WTC11 (cell line): ENCODE measurements at regions not wholly inside any gene's neighbourhood (a gene's known extent, or its start where the extent isn't known, plus 50 kb on each side); places are given as distances from the start of the nearest gene placed in this dataset.
"Not testable (repeated sequence)": the region's sequence is repeated elsewhere in the genome, so short reads cannot be mapped to it uniquely, and the experiment has no call there.

Experiments used
- ATAC-seq: fragments of 200-7000 bp; cut with Tn5 transposase; 2 replicates; pipeline ENCODE4 v1.10.0; 2021; ENCODE audit warnings: mild to moderate bottlenecking, moderate library complexity
- CTCF ChIA-PET: fragments of 300-600 bp; sonication (Branson Sonifier 250); formaldehyde crosslinking; loops from one replicate; lab custom pipeline; 2021; ENCODE audit warnings: antibody characterized with exemption; lab: Charles Lee
- POLR2A ChIA-PET: fragments of 350-600 bp; sonication (Branson Sonifier 250); formaldehyde crosslinking; loops from one replicate; lab custom pipeline; 2021; ENCODE audit warnings: antibody characterized with exemption; lab: Charles Lee
- DNase-seq: peaks from one replicate; pipeline ENCODE4 v3.0.0; 2021; ENCODE audit warnings: low spot score
- H3K27ac Mint-ChIP-seq: 2 replicates; pipeline ENCODE4 v1.8.0; 2021; ENCODE audit warnings: mixed read lengths
- H3K27me3 Mint-ChIP-seq: 2 replicates; pipeline ENCODE4 v1.8.0; 2021; ENCODE audit warnings: low read depth, mild to moderate bottlenecking, moderate library complexity, mixed read lengths
- H3K36me3 Mint-ChIP-seq: 2 replicates; pipeline ENCODE4 v1.8.0; 2021; ENCODE audit warnings: mixed read lengths
- H3K4me1 Mint-ChIP-seq: 2 replicates; pipeline ENCODE4 v1.8.0; 2022; ENCODE audit warnings: mixed read lengths
- H3K4me3 Mint-ChIP-seq: 2 replicates; pipeline ENCODE4 v1.8.0; 2021; ENCODE audit warnings: mild to moderate bottlenecking, moderate library complexity, mixed read lengths
- H3K9me3 Mint-ChIP-seq: 2 replicates; pipeline ENCODE4 v1.8.0; 2021; ENCODE audit warnings: mixed read lengths
- ATF1 ChIP-seq: sonication (generic); formaldehyde crosslinking; IDR thresholded peaks from 2 replicates; pipeline ENCODE4 v1.8.1; 2023; ENCODE audit warnings: mild to moderate bottlenecking, moderate library complexity, missing genetic modification reagents
- CREM ChIP-seq: sonication (generic); formaldehyde crosslinking; IDR thresholded peaks from 2 replicates; pipeline ENCODE4 v1.8.1; 2022; ENCODE audit warnings: mild to moderate bottlenecking, missing genetic modification reagents, moderate library complexity
- ELF4 ChIP-seq: sonication (generic); formaldehyde crosslinking; IDR thresholded peaks from 2 replicates; pipeline ENCODE4 v1.8.1; 2022; ENCODE audit warnings: low read depth, mild to moderate bottlenecking, moderate library complexity, missing genetic modification reagents
- EMX1 ChIP-seq: fragments of 250-450 bp; sonication (Bioruptor Pico); IDR thresholded peaks from 2 replicates; pipeline ENCODE4 v1.8.0; 2021; ENCODE audit warnings: mild to moderate bottlenecking
- ETV6 ChIP-seq: sonication (generic); formaldehyde crosslinking; IDR thresholded peaks from 2 replicates; pipeline ENCODE4 v1.8.1; 2022; ENCODE audit warnings: mild to moderate bottlenecking, missing genetic modification reagents
- FOXK1 ChIP-seq: sonication (generic); formaldehyde crosslinking; IDR thresholded peaks from 2 replicates; pipeline ENCODE4 v1.8.0; 2022; ENCODE audit warnings: mild to moderate bottlenecking, moderate library complexity, missing genetic modification reagents
- FOXP1 ChIP-seq: sonication (generic); formaldehyde crosslinking; IDR thresholded peaks from 2 replicates; pipeline ENCODE4 v1.8.0; 2022; ENCODE audit warnings: missing genetic modification reagents, mild to moderate bottlenecking, moderate library complexity, borderline replicate concordance
- GTF2I ChIP-seq: fragments of 250-450 bp; sonication (Bioruptor Pico); conservative IDR thresholded peaks from 2 replicates; pipeline ENCODE4 v1.4.0; 2021; ENCODE audit warnings: mild to moderate bottlenecking
- HMGA2 ChIP-seq: fragments of 250-450 bp; sonication (Bioruptor Pico); IDR thresholded peaks from 2 replicates; pipeline ENCODE4 v1.4.0; 2021; ENCODE audit warnings: mild to moderate bottlenecking, moderate library complexity
- JAZF1 ChIP-seq: fragments of 250-450 bp; sonication (Bioruptor Pico); IDR thresholded peaks from 2 replicates; pipeline ENCODE4 v1.9.0; 2021; ENCODE audit warnings: moderate library complexity, mild to moderate bottlenecking, inconsistent platforms
- OVOL2 ChIP-seq: fragments of 250-450 bp; sonication (Bioruptor Pico); IDR thresholded peaks from 2 replicates; pipeline ENCODE4 v1.9.0; 2021; ENCODE audit warnings: mild to moderate bottlenecking, borderline replicate concordance
- SMAD4 ChIP-seq: sonication (generic); formaldehyde crosslinking; IDR thresholded peaks from 2 replicates; pipeline ENCODE4 v1.8.0; 2022; ENCODE audit warnings: mild to moderate bottlenecking, missing genetic modification reagents
- SOX15 ChIP-seq: fragments of 250-450 bp; sonication (Bioruptor Pico); IDR thresholded peaks from 2 replicates; pipeline ENCODE4 v1.9.0; 2021; ENCODE audit warnings: mild to moderate bottlenecking
- ZBTB21 ChIP-seq: sonication (generic); formaldehyde crosslinking; IDR thresholded peaks from 2 replicates; pipeline ENCODE4 v1.8.1; 2023; ENCODE audit warnings: mild to moderate bottlenecking, missing genetic modification reagents, borderline replicate concordance
- ZNF121 ChIP-seq: sonication (generic); formaldehyde crosslinking; IDR thresholded peaks from 2 replicates; pipeline ENCODE4 v1.8.0; 2023; ENCODE audit warnings: missing genetic modification reagents
- TF ChIP-seq, protein P1 (sequence below): sonication (generic); formaldehyde crosslinking; IDR thresholded peaks from 2 replicates; pipeline ENCODE4 v1.8.0; 2023; ENCODE audit warnings: missing genetic modification reagents
- TF ChIP-seq, protein P2 (sequence below): fragments of 250-450 bp; sonication (Bioruptor Pico); IDR thresholded peaks from 2 replicates; pipeline ENCODE4 v1.8.0; 2021; ENCODE audit warnings: mild to moderate bottlenecking
- TF ChIP-seq, protein P3 (sequence below): fragments of 250-450 bp; sonication (Bioruptor Pico); IDR thresholded peaks from 2 replicates; pipeline ENCODE4 v1.9.0; 2021; ENCODE audit warnings: moderate library complexity, mild to moderate bottlenecking, inconsistent platforms, borderline replicate concordance
- TF ChIP-seq, protein P4 (sequence below): fragments of 250-450 bp; sonication (Bioruptor Pico); IDR thresholded peaks from 2 replicates; pipeline ENCODE4 v1.9.0; 2021; ENCODE audit warnings: mild to moderate bottlenecking
- TF ChIP-seq, protein P5 (sequence below): fragments of 250-450 bp; sonication (Bioruptor Pico); IDR thresholded peaks from 2 replicates; pipeline ENCODE4 v2.1.2; 2022; ENCODE audit warnings: mild to moderate bottlenecking, moderate library complexity
- TF ChIP-seq, protein P6 (sequence below): sonication (generic); formaldehyde crosslinking; conservative IDR thresholded peaks from 2 replicates; pipeline ENCODE4 v1.8.1; 2022; ENCODE audit warnings: mild to moderate bottlenecking, missing genetic modification reagents
- TF ChIP-seq, protein P7 (sequence below): sonication (generic); formaldehyde crosslinking; IDR thresholded peaks from 2 replicates; pipeline ENCODE4 v1.8.0; 2022; ENCODE audit warnings: mild to moderate bottlenecking, missing genetic modification reagents
- TF ChIP-seq, protein P8 (sequence below): sonication (generic); formaldehyde crosslinking; IDR thresholded peaks from 2 replicates; pipeline ENCODE4 v1.8.1; 2022; ENCODE audit warnings: mild to moderate bottlenecking, moderate library complexity, missing genetic modification reagents
- TF ChIP-seq, protein P9 (sequence below): sonication (generic); formaldehyde crosslinking; IDR thresholded peaks from 2 replicates; pipeline ENCODE4 v1.8.1; 2022; ENCODE audit warnings: low read depth, mild to moderate bottlenecking, moderate library complexity, missing genetic modification reagents, borderline replicate concordance

DNA sequence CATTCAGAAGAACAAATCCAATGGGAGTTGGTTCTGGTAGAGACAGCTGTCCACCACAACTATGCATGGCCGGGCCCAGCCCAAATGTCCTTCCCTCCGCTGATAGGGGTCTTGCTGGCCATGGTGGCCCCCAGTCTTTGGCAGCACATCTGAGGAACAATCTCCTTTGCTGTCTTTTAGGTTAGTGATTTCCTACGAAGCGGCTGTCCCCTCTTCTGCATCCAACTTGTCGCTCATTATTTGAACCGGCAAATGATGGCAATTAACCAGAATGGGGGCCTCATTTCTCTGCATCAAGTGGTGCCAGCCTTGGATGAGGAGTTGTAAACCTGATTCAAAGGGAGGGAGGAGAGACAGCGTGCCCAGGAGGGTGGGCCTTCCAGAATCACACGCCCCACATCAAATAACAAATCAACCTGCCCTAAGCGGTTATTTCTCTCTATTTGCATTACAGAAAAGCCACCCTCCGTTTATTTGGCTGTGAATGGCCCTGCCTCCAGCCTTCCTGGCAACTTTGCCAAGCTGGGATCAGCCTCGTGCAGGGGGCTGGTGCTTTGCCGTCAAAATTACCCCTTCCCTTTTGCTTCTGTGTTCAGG is 156.5 kb downstream of the RGS9 start (continued):
- TF ChIP-seq, protein P1, sequence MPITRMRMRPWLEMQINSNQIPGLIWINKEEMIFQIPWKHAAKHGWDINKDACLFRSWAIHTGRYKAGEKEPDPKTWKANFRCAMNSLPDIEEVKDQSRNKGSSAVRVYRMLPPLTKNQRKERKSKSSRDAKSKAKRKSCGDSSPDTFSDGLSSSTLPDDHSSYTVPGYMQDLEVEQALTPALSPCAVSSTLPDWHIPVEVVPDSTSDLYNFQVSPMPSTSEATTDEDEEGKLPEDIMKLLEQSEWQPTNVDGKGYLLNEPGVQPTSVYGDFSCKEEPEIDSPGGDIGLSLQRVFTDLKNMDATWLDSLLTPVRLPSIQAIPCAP (CRISPR knock-in tag), result no peak
- TF ChIP-seq, protein P2, sequence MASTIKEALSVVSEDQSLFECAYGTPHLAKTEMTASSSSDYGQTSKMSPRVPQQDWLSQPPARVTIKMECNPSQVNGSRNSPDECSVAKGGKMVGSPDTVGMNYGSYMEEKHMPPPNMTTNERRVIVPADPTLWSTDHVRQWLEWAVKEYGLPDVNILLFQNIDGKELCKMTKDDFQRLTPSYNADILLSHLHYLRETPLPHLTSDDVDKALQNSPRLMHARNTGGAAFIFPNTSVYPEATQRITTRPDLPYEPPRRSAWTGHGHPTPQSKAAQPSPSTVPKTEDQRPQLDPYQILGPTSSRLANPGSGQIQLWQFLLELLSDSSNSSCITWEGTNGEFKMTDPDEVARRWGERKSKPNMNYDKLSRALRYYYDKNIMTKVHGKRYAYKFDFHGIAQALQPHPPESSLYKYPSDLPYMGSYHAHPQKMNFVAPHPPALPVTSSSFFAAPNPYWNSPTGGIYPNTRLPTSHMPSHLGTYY (CRISPR knock-in tag), result no peak
- no peak for TF ChIP-seq FOXK1 (CRISPR knock-in tag)
- no peak for TF ChIP-seq ZBTB21 (CRISPR knock-in tag)
- TF ChIP-seq, protein P3, sequence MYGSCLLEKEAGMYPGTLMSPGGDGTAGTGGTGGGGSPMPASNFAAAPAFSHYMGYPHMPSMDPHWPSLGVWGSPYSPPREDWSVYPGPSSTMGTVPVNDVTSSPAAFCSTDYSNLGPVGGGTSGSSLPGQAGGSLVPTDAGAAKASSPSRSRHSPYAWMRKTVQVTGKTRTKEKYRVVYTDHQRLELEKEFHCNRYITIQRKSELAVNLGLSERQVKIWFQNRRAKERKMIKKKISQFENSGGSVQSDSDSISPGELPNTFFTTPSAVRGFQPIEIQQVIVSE (CRISPR knock-in tag), result no peak
- TF ChIP-seq, protein P4, sequence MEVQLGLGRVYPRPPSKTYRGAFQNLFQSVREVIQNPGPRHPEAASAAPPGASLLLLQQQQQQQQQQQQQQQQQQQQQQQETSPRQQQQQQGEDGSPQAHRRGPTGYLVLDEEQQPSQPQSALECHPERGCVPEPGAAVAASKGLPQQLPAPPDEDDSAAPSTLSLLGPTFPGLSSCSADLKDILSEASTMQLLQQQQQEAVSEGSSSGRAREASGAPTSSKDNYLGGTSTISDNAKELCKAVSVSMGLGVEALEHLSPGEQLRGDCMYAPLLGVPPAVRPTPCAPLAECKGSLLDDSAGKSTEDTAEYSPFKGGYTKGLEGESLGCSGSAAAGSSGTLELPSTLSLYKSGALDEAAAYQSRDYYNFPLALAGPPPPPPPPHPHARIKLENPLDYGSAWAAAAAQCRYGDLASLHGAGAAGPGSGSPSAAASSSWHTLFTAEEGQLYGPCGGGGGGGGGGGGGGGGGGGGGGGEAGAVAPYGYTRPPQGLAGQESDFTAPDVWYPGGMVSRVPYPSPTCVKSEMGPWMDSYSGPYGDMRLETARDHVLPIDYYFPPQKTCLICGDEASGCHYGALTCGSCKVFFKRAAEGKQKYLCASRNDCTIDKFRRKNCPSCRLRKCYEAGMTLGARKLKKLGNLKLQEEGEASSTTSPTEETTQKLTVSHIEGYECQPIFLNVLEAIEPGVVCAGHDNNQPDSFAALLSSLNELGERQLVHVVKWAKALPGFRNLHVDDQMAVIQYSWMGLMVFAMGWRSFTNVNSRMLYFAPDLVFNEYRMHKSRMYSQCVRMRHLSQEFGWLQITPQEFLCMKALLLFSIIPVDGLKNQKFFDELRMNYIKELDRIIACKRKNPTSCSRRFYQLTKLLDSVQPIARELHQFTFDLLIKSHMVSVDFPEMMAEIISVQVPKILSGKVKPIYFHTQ (CRISPR knock-in tag), result no peak
- no peak for TF ChIP-seq CREM (CRISPR knock-in tag)
- TF ChIP-seq, protein P5, sequence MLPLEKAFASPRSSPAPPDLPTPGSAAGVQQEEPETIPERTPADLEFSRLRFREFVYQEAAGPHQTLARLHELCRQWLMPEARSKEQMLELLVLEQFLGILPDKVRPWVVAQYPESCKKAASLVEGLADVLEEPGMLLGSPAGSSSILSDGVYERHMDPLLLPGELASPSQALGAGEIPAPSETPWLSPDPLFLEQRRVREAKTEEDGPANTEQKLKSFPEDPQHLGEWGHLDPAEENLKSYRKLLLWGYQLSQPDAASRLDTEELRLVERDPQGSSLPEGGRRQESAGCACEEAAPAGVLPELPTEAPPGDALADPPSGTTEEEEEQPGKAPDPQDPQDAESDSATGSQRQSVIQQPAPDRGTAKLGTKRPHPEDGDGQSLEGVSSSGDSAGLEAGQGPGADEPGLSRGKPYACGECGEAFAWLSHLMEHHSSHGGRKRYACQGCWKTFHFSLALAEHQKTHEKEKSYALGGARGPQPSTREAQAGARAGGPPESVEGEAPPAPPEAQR, result no peak
- no peak for TF ChIP-seq JAZF1 (CRISPR knock-in tag)

DNA sequence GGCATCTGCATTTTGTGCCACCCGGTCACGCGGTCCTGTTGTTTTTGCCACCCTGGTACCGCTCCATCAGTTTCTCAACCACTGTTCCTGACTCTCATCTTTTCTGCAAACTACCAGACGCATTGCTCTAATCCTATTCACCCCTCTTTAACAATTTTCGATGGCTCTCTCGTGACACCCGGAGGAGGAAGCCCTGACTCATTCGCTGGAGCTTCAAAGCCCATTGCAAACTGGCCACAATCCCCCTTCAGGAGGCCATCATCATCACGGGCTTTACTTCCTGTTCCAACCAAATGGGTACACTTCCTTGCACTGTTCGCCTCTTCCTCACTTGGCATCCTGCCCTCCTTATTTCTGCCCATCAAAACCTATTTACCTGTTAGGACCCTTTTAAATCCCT is 155.3 kb downstream of the RGS9 start:
- H3K36me3 Mint-ChIP-seq, result no peaks in the 10 kb centered on the region

DNA sequence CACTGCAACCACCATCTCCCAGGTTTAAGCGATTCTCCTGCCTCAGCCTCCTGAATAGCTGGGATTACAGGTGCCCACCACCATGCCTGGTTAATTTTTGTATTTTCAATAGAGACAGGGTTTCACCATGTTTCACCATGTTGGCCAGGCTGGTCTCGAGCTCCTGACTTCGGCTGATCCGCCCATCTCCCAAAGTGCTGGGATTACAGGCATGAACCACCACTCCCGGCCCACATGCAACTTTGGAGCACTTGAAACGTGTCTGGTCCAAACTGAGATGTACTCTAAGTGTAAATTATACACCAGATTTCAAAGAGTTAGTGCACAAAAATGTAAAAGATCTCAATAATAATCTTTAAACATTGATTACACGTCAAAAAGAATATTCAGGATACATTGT is 154.1 kb downstream of the RGS9 start:
- CTCF ChIA-PET, result interaction anchor here (0.6 to 1.2 kb wide), 2 partner anchors 123 to 611 kb away, joined by 3 read pairs; no protein-coding TSS in a partner anchor
- POLR2A ChIA-PET, DNase-seq, ATAC-seq, H3K4me3 Mint-ChIP-seq, H3K27ac Mint-ChIP-seq, H3K36me3 Mint-ChIP-seq, H3K27me3 Mint-ChIP-seq: not testable (repeated sequence)
- H3K9me3 Mint-ChIP-seq, result peaks cover 18% of the 10 kb centered on the region
- peaks cover 34% of the 10 kb centered on the region for H3K4me1 Mint-ChIP-seq

More for the DNA sequence above, 155.3 kb downstream of the RGS9 start:
- no peak overlapping the region for H3K27ac Mint-ChIP-seq
- ChIA-PET POLR2A (no interaction called here), CTCF (no interaction called here)
- peaks cover 34% of the 10 kb centered on the region for H3K4me1 Mint-ChIP-seq
- peaks cover 8% of the 10 kb centered on the region for H3K27me3 Mint-ChIP-seq
- no peak for DNase-seq
- TF ChIP-seq, protein P6, sequence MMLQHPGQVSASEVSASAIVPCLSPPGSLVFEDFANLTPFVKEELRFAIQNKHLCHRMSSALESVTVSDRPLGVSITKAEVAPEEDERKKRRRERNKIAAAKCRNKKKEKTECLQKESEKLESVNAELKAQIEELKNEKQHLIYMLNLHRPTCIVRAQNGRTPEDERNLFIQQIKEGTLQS (CRISPR knock-in tag), result no peak
- TF ChIP-seq, protein P7, sequence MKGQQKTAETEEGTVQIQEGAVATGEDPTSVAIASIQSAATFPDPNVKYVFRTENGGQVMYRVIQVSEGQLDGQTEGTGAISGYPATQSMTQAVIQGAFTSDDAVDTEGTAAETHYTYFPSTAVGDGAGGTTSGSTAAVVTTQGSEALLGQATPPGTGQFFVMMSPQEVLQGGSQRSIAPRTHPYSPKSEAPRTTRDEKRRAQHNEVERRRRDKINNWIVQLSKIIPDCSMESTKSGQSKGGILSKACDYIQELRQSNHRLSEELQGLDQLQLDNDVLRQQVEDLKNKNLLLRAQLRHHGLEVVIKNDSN (CRISPR knock-in tag), result no peak
- TF ChIP-seq OVOL2 (CRISPR knock-in tag), result no peak
- TF ChIP-seq SMAD4, result no peak
- TF ChIP-seq EMX1 (CRISPR knock-in tag), result no peak
- no peak for TF ChIP-seq SOX15
- TF ChIP-seq, protein P8, sequence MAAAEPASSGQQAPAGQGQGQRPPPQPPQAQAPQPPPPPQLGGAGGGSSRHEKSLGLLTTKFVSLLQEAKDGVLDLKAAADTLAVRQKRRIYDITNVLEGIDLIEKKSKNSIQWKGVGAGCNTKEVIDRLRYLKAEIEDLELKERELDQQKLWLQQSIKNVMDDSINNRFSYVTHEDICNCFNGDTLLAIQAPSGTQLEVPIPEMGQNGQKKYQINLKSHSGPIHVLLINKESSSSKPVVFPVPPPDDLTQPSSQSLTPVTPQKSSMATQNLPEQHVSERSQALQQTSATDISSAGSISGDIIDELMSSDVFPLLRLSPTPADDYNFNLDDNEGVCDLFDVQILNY, result no peak
- TF ChIP-seq FOXP1 (CRISPR knock-in tag), result no peak
- TF ChIP-seq, protein P9, sequence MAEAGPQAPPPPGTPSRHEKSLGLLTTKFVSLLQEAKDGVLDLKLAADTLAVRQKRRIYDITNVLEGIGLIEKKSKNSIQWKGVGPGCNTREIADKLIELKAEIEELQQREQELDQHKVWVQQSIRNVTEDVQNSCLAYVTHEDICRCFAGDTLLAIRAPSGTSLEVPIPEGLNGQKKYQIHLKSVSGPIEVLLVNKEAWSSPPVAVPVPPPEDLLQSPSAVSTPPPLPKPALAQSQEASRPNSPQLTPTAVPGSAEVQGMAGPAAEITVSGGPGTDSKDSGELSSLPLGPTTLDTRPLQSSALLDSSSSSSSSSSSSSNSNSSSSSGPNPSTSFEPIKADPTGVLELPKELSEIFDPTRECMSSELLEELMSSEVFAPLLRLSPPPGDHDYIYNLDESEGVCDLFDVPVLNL (CRISPR knock-in tag), result no peak
- TF ChIP-seq ETV6 (CRISPR knock-in tag), result no peak
- no peak for TF ChIP-seq FOXK1 (CRISPR knock-in tag)
- no peak for TF ChIP-seq HMGA2 (CRISPR knock-in tag)
- no peak for TF ChIP-seq ELF4 (CRISPR knock-in tag)
- TF ChIP-seq ZNF121 (CRISPR knock-in tag), result no peak
- no peak for TF ChIP-seq ATF1 (CRISPR knock-in tag)
- TF ChIP-seq GTF2I (CRISPR knock-in tag), result no peak
- ATAC-seq, result no peak
- H3K4me3 Mint-ChIP-seq, result no peak overlapping the region
- H3K9me3 Mint-ChIP-seq, result peaks cover 18% of the 10 kb centered on the region
